ENCODE measurements at regions not wholly inside any gene's neighbourhood (a gene's known extent, or its start where the extent isn't known, plus 50 kb on each side); places are given as distances from the start of the nearest gene placed in this dataset.
"Not testable (repeated sequence)": the region's sequence is repeated elsewhere in the genome, so short reads cannot be mapped to it uniquely, and the experiment has no call there.

- DNase-seq (ENCODE audit: low spot score), result no peak
Measured at GRCh38 chr5:1960595-1961303, 78.0 kb upstream of the IRX4 start.

- no peak for DNase-seq (ENCODE audit: low spot score)
Measured at GRCh38 chr5:1959725-1960581, 77.2 kb upstream of the IRX4 start.

DNA sequence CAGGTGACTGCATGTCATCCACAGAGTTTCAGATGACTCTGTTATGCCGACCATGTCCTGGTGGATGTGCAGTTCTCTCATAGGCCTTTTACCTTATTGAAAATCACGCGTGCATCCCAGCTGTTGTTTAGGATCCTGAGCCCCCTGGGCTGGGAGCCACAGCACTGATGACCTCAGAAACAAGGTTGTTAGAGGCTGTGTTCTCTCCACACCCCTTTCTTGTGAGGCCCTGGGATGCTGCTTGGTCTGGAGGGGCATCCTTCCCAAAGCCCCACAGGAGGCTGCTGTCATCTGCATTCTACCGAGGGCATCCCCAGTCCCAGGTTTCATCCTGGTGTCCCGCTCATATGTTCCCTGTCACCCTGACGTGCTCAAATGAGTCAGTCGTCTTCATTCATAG is 76.5 kb upstream of the IRX4 start:
- no peak for DNase-seq (ENCODE audit: low spot score)

DNA sequence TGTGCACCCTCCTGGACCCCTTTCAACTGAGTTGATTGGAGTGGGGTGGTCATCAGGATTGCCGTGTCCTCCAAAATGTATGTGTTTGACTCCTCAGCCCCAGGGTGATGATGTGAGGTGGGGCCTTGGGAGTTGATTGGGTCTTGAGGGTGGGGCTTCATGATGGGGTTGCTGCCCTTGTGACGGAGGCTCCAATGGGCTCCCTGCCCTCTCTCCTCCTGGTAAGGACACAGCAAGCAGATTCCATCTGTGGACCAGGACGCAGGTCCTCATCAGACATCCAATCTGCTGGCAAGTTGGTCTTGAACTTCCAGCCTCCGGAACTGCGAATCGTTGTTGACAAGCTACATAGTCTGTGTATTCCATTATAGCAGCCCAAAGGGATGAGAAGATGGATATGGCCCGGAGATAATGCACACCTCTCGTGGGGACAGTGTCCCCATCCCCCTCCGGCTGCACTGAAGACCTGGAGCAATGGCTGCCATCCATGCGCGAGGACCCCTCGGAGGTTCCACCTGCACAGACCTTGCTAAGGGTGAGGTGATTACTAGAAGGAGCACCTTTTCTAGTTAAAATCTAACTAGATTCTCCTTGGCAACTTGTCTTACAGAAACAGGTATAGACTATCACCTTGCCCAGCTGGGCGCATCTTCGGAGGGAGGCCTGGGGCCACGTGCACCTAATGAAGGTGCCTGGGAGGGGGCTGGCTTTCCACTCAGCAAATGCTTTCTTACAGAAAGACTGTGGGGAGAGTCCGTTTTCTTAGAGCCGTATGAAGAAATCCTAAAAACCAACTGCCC is 75.7 kb upstream of the IRX4 start:
- DNase-seq (ENCODE audit: low spot score), result no peak

GRCh38 chr5:1955586-1955985 is 72.9 kb upstream of the IRX4 start:
- no peak for DNase-seq (ENCODE audit: low spot score)

DNA sequence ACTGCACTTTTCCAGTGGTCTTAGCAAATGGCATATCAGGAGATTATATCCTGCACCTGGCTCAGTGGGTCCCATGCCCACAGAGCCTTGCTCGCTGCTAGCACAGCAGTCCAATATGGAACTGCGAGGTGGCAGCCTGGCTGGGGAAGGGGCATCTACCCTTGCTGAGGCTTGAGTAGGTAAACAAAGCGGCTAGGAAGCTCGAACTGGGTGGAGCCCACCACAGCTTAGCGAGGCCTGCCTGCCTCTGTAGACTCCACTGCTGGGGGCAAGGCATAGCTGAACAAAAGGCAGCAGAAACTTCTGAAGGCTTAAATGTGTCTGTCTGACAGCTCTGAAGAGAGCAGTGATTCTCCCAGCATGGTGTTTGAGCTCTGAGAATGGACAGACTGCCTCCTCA is 71.0 kb upstream of the IRX4 start:
- DNase-seq (ENCODE audit: low spot score), result not testable (repeated sequence)

GRCh38 chr5:1952444-1953099 is 69.8 kb upstream of the IRX4 start:
- DNase-seq (ENCODE audit: low spot score), result no peak

- no peak for DNase-seq (ENCODE audit: low spot score)
Measured at GRCh38 chr5:1952021-1952420, 69.3 kb upstream of the IRX4 start.

GRCh38 chr5:1951165-1951816 is 68.6 kb upstream of the IRX4 start:
- DNase-seq (ENCODE audit: low spot score), result no peak

DNA sequence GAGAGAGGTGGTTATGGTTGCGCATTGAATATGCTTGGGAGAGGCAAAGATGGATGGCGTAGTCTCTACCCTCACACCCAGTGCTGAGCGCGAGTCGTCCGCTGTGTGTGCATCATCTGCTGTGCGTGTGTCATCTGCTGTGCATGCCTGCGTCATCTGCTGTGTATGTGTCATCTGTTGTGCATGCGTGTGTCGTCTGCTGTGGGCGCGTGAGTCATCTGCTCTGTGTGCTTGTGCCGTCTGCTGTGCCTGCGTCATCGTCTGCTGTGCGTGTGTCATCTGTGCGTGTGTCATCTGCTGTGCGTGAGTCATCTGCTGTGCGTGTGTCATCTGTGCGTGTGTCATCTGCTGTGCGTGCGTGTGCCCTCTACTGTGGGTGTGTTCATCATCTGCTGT is 68.0 kb upstream of the IRX4 start:
- no peak for DNase-seq (ENCODE audit: low spot score)

DNA sequence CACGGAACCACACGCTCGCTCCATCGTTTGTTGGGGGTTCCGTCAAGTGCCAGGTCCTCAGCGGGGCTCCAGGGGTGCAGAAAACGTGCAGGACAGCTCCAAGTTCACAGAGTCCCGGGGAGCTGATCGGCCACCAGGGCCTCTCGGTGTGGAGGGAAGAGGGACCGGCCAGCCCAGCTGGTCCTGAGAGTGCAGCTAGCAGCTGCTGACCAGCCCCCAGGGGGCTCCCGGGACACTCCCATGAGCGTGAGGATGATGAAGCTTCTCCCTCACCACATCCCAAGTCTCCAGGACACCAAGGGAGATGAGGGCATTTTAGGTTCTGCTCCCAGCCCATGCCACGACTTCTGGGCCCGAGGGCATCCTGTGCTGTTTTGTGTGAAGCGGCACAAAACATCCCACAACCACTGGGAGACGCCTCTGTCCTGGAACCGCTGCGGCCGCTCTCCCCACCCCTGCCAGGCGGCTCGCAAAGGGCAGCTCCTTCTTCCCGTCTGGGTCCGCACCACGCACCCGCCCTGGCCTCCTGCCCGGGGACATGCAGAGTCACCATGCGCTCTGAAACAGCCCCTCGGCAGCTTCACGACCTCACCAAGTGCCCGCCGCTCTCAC is 67.5 kb upstream of the IRX4 start:
- no peak for DNase-seq (ENCODE audit: low spot score)

DNA sequence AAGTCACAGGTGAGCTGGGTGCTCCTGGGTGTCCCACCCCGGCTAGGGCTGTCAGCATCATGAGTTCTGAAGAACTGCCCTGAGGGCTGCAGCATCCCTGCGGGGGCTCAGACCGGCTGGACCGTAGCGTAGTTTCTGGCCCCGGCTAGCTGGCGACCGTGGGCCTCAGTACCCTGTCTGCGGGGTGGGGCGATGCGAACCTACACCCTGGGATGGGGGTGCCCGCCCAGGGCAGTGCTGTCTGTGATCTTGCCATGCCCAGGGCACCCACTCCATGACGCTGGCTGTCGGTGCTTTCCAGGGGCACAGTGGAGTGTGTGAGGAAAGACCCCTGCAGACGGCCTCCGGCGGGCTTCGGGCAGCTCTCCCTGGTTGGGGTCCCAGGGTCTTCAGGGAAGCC is 66.5 kb upstream of the IRX4 start:
- DNase-seq (ENCODE audit: low spot score), result no peak

DNA sequence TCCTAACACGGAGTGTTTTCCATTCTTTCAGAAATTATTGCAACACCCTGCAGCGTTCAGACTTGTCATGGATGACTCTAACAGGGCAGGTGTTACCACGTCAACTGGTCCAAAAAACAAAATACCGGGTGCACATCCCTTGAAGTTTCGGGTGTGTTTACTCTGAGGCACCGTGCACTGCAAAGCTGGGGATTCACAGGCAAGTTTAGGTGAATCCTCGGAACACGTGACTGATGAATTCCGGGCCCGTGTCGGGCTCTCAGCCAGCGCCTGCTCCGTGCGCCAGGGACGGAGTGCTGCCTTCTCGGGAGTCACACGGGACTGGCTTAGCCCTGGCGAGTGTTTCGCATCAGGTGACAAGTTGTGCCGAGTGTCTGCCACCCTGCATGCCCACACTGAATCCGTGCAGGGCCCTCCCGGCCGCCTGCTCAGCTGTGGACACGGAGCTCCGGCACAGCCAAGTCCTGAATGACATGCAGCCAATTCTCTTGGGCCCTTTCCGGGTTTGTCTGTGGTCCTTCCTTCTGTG is 66.0 kb upstream of the IRX4 start:
- no peak for DNase-seq (ENCODE audit: low spot score)

DNA sequence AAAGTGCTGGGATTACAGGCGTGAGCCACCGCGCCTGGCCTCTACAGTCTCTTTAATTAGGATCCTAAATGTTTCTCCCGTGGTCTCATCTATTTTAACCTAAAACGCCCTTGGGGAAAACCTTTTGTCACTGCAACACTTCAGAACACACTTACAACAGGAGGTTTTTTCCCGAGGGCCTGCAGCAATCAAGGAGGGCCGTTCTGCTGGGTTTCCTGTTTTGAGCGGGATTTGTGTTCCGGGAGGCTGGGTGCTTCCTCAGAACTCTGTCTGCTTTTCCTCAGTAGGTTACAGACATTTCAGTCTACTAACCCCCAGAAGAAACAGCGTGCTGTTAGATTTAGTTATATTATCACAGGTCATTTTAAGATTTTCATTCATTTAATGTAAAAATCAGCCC is 65.4 kb upstream of the IRX4 start:
- no peak for DNase-seq (ENCODE audit: low spot score)

DNA sequence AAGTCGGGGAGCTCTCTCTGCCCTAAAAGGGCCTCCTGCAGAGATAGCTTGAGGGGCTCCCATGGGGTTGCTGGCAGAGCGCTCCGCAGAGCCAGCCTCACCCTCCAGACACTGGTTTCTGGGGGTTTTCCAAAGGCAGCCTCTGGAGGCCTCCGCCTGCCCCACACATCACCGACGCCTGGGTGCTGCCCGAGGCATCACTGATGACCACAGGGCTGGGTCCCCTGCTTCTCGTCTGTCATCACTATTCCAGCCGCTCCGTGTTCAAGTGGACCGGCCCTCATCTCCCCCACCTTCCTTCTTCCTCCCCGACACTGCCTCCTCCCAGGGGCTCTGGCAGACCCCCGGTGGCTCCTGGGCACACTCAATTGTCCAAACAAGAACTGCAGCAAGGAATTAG is 64.1 kb upstream of the IRX4 start:
- DNase-seq (ENCODE audit: low spot score), result no peak

DNA sequence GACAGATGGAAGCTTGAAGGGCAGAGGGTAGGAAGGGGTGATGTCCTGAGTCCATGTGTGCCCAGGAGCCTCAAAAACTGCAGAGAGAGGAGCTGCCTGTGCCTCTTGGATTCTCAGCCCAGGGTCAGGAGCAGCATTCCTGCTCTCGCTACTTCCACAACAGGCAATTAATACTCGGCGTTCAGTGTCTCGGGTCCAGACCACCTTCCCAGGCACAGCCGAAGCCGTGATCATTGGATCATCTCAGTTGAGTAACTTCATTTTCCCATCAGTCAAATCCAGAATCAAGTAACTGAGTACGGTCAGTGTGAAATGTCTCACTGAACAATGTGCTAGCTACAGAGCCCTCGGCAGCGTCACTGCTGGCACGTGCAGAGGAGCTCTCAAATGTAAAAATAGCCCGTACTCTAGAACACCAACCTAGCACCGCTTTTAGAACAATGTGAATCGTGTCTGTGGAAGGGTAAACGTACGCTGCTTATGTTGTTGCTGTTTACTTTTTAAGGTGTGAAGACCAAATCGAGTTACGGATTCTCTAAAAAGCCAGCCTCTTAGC is 63.5 kb upstream of the IRX4 start:
- no peak for DNase-seq (ENCODE audit: low spot score)

DNA sequence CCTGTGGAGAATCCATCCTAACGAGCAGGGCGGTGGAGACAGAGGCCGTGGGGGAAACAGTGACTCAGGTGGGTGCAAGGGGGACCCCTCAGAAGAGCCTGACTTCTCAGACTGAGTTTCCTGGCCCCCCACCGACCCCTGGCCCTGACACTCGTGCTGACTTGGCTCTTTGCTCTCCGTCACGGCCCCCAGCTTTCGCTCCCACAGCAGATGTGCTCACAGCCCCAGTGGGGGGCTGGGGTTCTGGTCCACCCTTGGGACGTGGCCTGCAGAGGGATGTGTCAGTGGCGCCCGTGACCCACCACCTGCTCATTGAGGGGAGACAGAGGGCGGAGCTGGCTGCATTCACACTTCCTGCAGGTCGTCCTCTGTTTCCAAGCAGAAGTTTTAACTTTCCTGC is 62.9 kb upstream of the IRX4 start:
- DNase-seq (ENCODE audit: low spot score), result no peak

- DNase-seq (ENCODE audit: low spot score), result no peak
Measured at GRCh38 chr5:1944408-1944807, 61.7 kb upstream of the IRX4 start.

DNA sequence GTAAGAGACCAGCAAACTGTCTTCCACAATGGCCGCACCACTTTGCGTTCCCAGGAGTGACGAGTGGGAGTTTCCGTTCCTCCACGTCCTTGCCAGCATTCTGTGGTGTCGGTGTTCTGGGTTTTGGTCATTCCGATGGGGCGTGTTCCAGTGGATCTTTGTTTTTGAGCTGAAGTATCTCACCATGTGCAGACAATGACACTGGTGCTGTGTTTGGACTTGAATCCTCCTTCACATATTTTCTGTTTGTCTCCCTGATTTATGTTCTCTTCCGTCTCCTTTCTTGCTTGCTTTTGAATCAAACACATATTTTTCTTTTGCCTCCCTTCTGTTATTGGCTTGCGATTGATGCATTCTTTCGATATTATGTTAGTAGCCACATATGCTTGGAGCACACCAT is 60.8 kb upstream of the IRX4 start:
- DNase-seq (ENCODE audit: low spot score), result no peak

- no peak for DNase-seq (ENCODE audit: low spot score)
Measured at GRCh38 chr5:1942630-1943029, 59.9 kb upstream of the IRX4 start.

DNA sequence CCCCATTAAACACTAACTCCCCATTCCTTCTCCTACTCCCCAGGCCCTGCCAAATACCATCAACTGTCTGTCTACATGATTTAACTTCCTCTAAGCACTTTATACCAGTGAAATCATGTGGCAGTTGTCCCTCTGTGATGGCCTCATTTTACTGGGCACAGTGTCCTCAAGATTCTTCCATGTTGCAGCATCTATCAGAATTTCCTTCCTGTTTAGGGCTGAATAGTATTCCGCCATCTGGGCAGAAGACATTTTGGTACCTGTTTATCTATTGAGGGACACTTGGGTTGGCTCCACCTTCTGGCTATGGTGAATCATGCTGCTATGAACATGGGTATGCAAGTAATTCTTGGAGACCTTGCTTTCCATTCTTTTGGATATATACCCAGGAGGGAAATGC is 59.4 kb upstream of the IRX4 start:
- DNase-seq (ENCODE audit: low spot score), result no peak

Measured in ureter (tissue), 1 donor.